ENCODE measurements at regions not wholly inside any gene's neighbourhood (a gene's known extent, or its start where the extent isn't known, plus 50 kb on each side); places are given as distances from the start of the nearest gene placed in this dataset.

- no peaks in the 10 kb centered on the region for H3K9me3 ChIP-seq (replicated peaks in 1 of 11)
- no peaks in the 10 kb centered on the region for H4K20me1 ChIP-seq
- H3K9ac ChIP-seq = no peak overlapping the region
- no peak for TF ChIP-seq Cebpa-rat (IDR thresholded peaks at IDR 0.05)
- no peaks in the 10 kb centered on the region for H3K36me3 ChIP-seq
- no peak overlapping the region for H3K4me3 ChIP-seq
- no peak overlapping the region for H3K27ac ChIP-seq
- no peak overlapping the region for H3K4me2 ChIP-seq
- 0 out of 20 replicates have a peak, but pooled peaks cover 0 to 6% (median 0%) of the 10 kb centered on the region in 10 experiments for H3K4me1 ChIP-seq
- H3K27me3 ChIP-seq = no peaks in the 10 kb centered on the region
Observed at GRCh38 chr5:74028976-74029375, 403.0 kb downstream of the ARHGEF28 start.

- Histone ChIP-seq H3K9me3 (replicated peaks in 1 of 11) (no peaks in the 10 kb centered on the region), H3K27me3 (no peaks in the 10 kb centered on the region), H3K9ac (no peak overlapping the region), H3K27ac (no peak overlapping the region), H3K4me3 (no peak overlapping the region), H4K20me1 (no peaks in the 10 kb centered on the region), H3K4me1 (0 out of 20 replicates have a peak, but pooled peaks cover 0 to 6% (median 0%) of the 10 kb centered on the region in 10 experiments), H3K36me3 (no peaks in the 10 kb centered on the region), H3K4me2 (no peak overlapping the region)
- no peak for TF ChIP-seq Cebpa-rat (IDR thresholded peaks at IDR 0.05)
Observed at GRCh38 chr5:74028406-74028805, 402.4 kb downstream of the ARHGEF28 start.

DNA sequence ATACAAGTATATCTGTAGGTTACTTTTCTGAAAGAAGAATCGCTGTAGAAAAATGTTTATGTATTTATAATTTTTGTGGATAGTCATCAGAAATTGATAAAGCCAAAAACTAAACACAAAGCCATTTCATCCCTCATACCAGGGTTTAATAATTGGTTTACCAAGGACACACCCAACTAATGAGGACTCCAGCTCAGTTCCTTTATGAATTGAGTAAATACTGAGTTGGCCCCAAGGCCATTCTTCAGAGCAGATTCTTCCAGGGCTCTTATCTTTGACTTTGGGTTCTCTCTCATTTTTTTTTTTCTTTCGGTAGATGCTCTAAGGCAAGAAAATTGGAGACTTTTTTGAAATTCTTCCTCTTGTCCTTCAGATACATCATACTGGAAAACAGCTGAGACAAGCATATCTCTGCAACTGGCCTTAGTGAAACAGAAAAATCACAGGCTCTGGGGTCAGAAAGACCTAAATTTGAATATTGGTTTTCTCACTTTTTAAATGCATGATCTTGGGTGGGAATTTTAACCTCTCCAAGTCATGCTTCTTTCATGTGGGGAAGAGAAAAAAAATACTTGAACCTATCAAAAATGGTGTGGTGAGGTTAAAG is 401.8 kb downstream of the ARHGEF28 start:
- H3K27ac ChIP-seq = no peak overlapping the region
- H3K4me1 ChIP-seq = 0 out of 20 replicates have a peak, but pooled peaks cover 0 to 6% (median 0%) of the 10 kb centered on the region in 10 experiments
- no peaks in the 10 kb centered on the region for H3K9me3 ChIP-seq (replicated peaks in 1 of 11)
- no peaks in the 10 kb centered on the region for H4K20me1 ChIP-seq
- no peak overlapping the region for H3K4me3 ChIP-seq
- no peaks in the 10 kb centered on the region for H3K27me3 ChIP-seq
- no peaks in the 10 kb centered on the region for H3K36me3 ChIP-seq
- no peak for TF ChIP-seq Cebpa-rat (IDR thresholded peaks at IDR 0.05)
- H3K4me2 ChIP-seq = no peak overlapping the region
- no peak overlapping the region for H3K9ac ChIP-seq

DNA sequence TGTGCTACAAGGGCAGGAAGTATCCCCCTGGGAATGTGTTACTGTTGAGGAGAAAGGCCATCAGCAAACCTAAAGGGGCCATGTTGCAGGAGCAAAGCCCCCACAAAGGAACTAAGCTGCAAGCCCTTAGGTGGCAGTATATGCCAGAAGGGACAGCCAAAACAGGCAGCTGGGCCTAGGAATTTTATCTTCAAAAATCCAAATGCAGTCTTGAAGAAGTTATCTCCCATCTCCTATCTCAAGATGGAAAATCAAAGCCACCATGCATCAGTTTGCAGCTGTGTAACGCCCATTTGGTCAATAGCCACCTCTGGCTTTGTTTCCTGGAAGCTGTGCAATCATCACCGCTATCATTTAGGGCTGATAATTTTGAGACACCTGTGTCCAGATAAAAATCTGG is 400.3 kb downstream of the ARHGEF28 start:
- Histone ChIP-seq H3K27ac (no peak overlapping the region), H3K9ac (no peak overlapping the region), H3K4me1 (0 out of 20 replicates have a peak, but pooled peaks cover 0 to 6% (median 0%) of the 10 kb centered on the region in 10 experiments), H4K20me1 (no peaks in the 10 kb centered on the region), H3K9me3 (replicated peaks in 1 of 11) (0 out of 22 replicates have a peak, but pooled peaks cover 0 to 5% (median 0%) of the 10 kb centered on the region in 11 experiments), H3K4me2 (no peak overlapping the region), H3K27me3 (no peaks in the 10 kb centered on the region), H3K36me3 (no peaks in the 10 kb centered on the region), H3K4me3 (no peak overlapping the region)
- TF ChIP-seq Cebpa-rat (IDR thresholded peaks at IDR 0.05) = no peak

DNA sequence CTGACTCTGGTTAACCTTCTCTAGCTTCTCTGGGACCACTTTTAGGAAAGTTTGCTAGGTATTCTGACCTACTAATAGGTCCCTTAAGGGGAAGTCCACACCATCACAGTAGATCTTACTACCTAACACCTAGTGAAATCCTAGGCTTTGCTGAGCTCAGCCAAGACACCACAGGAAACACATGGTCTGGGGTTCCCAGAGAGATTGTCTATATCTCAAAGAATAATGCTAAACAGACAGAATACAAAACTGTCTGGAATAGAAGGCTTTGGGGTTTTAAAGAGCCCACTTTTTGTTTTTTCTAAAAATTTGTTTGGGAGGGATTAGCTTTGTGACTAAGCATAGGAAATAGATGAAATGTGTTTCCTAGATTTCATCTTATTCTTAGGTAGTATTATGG is 395.1 kb downstream of the ARHGEF28 start:
- 0 out of 20 replicates have a peak, but pooled peaks cover 0 to 4% (median 0%) of the 10 kb centered on the region in 10 experiments for H3K4me1 ChIP-seq
- H3K4me3 ChIP-seq = no peak overlapping the region
- H3K36me3 ChIP-seq = no peaks in the 10 kb centered on the region
- no peak overlapping the region for H3K4me2 ChIP-seq
- no peak for TF ChIP-seq Cebpa-rat (IDR thresholded peaks at IDR 0.05)
- no peak overlapping the region for H3K9ac ChIP-seq
- no peaks in the 10 kb centered on the region for H3K27me3 ChIP-seq
- no peak overlapping the region for H3K27ac ChIP-seq
- H4K20me1 ChIP-seq = no peaks in the 10 kb centered on the region
- 0 out of 22 replicates have a peak, but pooled peaks cover 0 to 5% (median 0%) of the 10 kb centered on the region in 11 experiments for H3K9me3 ChIP-seq (replicated peaks in 1 of 11)

GRCh38 chr5:74020503-74020902 is 394.5 kb downstream of the ARHGEF28 start:
- Histone ChIP-seq H3K9ac (no peak overlapping the region), H3K27ac (no peak overlapping the region), H3K4me1 (no peaks in the 10 kb centered on the region), H3K36me3 (no peaks in the 10 kb centered on the region), H4K20me1 (no peaks in the 10 kb centered on the region), H3K27me3 (no peaks in the 10 kb centered on the region), H3K9me3 (replicated peaks in 1 of 11) (0 out of 22 replicates have a peak, but pooled peaks cover 0 to 5% (median 0%) of the 10 kb centered on the region in 11 experiments), H3K4me2 (no peak overlapping the region), H3K4me3 (no peak overlapping the region)
- no peak for TF ChIP-seq Cebpa-rat (IDR thresholded peaks at IDR 0.05)

DNA sequence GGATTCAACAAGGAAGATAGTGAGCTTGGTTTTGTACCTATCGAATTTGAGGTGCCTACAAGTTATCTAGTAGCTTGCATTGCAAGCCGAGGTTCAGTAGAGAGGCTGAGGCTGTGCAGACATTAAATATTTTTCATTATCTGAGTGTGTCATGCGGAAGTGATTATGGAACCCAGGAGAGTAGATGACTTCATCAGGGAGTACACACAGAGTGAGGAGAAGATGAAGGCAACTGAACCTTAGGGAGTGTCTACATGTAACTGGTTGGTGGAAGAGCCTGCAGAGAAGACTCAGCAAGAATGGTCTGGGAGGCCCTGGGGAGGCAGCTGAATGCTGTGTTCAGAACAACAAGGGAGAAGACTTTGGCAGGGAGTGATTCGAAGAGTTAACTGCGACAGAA is 393.9 kb downstream of the ARHGEF28 start:
- H3K4me3 ChIP-seq = no peak overlapping the region
- H3K36me3 ChIP-seq = no peaks in the 10 kb centered on the region
- H3K4me1 ChIP-seq = no peaks in the 10 kb centered on the region
- no peak overlapping the region for H3K27ac ChIP-seq
- H4K20me1 ChIP-seq = no peaks in the 10 kb centered on the region
- no peak for TF ChIP-seq Cebpa-rat (IDR thresholded peaks at IDR 0.05)
- H3K4me2 ChIP-seq = no peak overlapping the region
- 0 out of 22 replicates have a peak, but pooled peaks cover 0 to 5% (median 0%) of the 10 kb centered on the region in 11 experiments for H3K9me3 ChIP-seq (replicated peaks in 1 of 11)
- no peaks in the 10 kb centered on the region for H3K27me3 ChIP-seq
- no peak overlapping the region for H3K9ac ChIP-seq

GRCh38 chr5:74017786-74018211 is 391.8 kb downstream of the ARHGEF28 start:
- Histone ChIP-seq H3K9me3 (replicated peaks in 1 of 11) (0 out of 22 replicates have a peak, but pooled peaks cover 0 to 5% (median 0%) of the 10 kb centered on the region in 11 experiments), H3K4me1 (no peaks in the 10 kb centered on the region), H3K27me3 (no peaks in the 10 kb centered on the region), H3K9ac (no peak overlapping the region), H3K27ac (no peak overlapping the region), H4K20me1 (no peaks in the 10 kb centered on the region), H3K4me2 (no peak overlapping the region), H3K36me3 (no peaks in the 10 kb centered on the region), H3K4me3 (no peak overlapping the region)
- TF ChIP-seq Cebpa-rat (IDR thresholded peaks at IDR 0.05) = no peak

DNA sequence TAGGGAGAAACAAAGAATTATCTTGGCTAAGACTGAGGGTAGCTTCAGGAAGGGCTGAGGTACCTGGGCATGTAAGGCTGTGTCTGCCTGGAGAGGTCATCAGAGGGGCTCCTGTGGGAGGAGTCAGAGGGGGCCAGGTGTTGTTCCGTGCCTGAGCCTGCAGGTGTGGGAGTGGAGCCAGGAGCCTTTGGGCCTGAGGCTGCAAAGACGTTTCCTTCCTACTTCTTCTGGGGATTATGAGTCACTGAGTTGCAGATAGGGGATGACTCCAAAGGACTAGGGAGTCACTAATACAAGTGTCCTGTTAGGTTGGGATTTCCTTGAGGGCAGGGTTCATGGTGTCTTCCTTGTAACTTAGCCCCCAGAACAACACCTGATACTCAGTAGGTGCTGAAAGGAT is 391.1 kb downstream of the ARHGEF28 start:
- no peaks in the 10 kb centered on the region for H3K27me3 ChIP-seq
- no peak for TF ChIP-seq Cebpa-rat (IDR thresholded peaks at IDR 0.05)
- H3K36me3 ChIP-seq = no peaks in the 10 kb centered on the region
- no peak overlapping the region for H3K4me3 ChIP-seq
- H3K9ac ChIP-seq = no peak overlapping the region
- 0 out of 22 replicates have a peak, but pooled peaks cover 0 to 2% (median 0%) of the 10 kb centered on the region in 11 experiments for H3K9me3 ChIP-seq (replicated peaks in 1 of 11)
- H3K4me1 ChIP-seq = no peaks in the 10 kb centered on the region
- no peak overlapping the region for H3K4me2 ChIP-seq
- H3K27ac ChIP-seq = no peak overlapping the region
- no peaks in the 10 kb centered on the region for H4K20me1 ChIP-seq

DNA sequence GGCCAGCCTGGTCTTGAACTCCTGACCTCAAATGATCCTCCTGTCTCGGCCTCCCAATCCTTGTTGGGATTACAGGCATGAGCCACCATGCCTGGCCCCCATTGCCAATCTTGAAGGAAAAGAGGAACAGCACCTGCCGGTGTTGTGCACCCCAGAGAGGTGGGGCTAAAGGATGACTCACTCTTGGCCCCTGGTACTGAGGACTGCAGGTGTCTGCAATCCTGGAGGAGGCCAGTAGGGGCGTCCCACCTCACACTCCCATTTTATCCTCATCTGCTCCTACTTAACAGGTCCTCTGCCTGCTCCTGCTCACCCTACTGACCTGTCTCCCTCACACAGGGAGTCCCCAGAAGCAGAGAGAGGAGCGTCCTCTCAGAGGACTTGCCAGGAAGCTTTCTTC is 390.4 kb downstream of the ARHGEF28 start:
- Histone ChIP-seq H3K27me3 (no peaks in the 10 kb centered on the region), H3K4me3 (no peak overlapping the region), H3K4me2 (no peak overlapping the region), H3K9me3 (replicated peaks in 1 of 11) (no peaks in the 10 kb centered on the region), H4K20me1 (no peaks in the 10 kb centered on the region), H3K4me1 (no peaks in the 10 kb centered on the region), H3K36me3 (no peaks in the 10 kb centered on the region), H3K27ac (no peak overlapping the region), H3K9ac (no peak overlapping the region)
- TF ChIP-seq Cebpa-rat (IDR thresholded peaks at IDR 0.05) = no peak
